NCI-H2107 (cell line): ENCODE measurements at regions not wholly inside any gene's neighbourhood (a gene's known extent, or its start where the extent isn't known, plus 50 kb on each side); places are given as distances from the start of the nearest gene placed in this dataset.
"Not testable (repeated sequence)": the region's sequence is repeated elsewhere in the genome, so short reads cannot be mapped to it uniquely, and the experiment has no call there.

Source experiments
- DNase-seq: peaks from one replicate; lab custom pipeline; 2025; lab: John Stamatoyannopoulos, UW

DNA sequence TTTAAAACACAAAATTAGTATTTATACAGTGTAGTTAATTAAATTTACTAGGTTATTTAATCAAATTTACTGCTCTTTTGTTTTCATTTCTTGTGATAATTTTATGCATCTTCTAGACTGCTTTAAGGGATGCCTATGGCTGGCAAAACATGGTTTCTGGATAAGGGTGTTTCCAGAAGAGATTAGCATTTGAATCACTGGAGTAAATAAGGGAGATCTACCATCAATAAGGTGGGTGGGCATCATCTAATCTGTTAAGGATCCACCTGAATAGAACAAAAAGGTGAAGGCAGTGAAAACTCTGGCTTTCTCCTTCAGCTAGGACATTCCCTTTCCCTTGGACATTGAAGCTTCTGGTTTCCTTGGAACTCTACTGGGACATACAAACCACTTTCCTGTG, 146.2 kb upstream of the LAMA2 start:
- no peak for DNase-seq

- peak; percentile 22 for DNase-seq
Observed at GRCh38 chr6:128731249-128732165, 151.4 kb upstream of the LAMA2 start.

- DNase-seq, result no peak
Observed at GRCh38 chr6:128727500-128727899, 155.4 kb upstream of the LAMA2 start.

DNA sequence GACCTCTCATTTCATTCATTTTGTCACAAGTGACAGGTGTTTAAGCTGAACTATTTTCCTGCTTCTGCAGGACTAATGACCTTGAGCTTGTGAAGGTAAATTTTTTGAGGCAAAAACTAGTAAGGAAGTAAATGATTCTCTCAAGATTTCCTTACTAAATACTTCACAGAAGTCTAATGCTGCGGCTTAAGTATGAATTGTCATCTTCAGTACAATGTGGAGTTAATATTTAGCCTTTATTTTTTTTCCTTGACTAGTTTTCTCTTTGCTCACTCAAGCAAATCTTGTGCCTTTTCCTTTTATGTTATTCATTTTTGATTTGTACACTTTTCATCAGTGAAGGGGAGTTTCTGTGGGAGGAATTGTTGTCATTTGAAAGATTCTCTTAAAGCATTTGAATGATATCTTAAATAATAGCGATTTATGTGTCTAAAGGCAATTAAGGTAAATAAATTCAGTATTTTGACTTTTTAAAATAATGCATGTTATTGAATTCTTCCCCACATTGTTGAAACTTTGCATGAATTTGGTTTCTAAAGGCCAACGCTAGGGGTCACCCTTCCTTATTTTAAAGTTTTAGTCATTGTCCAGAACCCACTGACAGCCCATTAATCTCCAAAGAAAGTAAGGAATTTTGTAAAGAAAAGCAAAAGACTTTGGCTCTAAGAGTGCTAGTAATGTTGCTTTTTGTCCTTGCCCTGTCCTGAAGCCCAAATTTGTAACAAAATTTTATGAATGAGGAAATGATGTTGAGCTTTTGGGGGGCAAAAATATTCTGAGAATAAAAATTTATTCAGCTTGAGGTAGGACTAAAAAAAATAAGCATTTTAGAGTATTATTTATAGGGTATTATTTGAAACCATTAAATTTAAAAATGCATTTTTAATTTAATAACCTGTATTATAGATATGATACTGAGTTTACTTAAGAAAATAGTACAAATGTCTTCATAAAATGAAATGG, 157.4 kb upstream of the LAMA2 start:
- no peak for DNase-seq

DNA sequence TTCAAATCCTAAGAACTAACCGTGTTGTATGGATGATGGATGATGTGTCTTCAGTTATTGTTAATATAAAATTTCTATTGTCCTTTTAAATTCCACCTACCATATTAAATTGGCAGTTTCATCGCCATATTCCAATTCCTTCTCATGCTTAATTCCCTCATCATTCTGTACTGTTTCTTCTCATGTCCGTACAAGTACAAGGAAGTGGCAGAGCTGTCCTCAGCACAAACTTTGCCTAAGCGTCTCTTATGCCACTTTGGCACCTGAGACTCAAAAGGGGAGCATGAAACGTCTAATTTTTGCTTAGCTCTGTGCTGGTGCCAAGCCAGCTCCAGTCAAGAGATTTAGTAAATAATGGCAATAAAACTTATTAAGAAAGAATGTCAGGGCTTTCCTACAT, 158.2 kb upstream of the LAMA2 start:
- DNase-seq, result no peak

GRCh38 chr6:128723667-128724066, 159.3 kb upstream of the LAMA2 start:
- no peak for DNase-seq

DNA sequence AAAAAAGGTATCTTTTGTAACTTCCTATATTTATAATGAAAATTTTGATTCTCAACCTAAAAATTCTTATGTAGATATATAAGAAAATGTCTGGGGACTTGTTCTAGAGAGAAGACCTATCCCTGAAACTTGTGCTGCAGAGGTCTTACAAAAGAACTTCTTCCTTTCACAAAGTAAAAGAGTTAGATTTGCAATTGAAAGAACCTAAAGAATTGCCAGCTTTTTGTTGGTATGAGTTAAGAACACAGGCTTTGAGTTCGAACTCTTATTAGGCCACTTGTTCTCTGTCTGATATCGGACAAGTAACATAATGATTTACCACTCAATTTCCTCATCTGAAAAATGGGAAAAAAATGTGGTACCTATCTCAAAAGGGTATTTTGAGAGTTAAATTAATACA, 162.0 kb upstream of the LAMA2 start:
- DNase-seq, result no peak

- DNase-seq, result no peak
Observed at GRCh38 chr6:128719786-128720185, 163.2 kb upstream of the LAMA2 start.

DNA sequence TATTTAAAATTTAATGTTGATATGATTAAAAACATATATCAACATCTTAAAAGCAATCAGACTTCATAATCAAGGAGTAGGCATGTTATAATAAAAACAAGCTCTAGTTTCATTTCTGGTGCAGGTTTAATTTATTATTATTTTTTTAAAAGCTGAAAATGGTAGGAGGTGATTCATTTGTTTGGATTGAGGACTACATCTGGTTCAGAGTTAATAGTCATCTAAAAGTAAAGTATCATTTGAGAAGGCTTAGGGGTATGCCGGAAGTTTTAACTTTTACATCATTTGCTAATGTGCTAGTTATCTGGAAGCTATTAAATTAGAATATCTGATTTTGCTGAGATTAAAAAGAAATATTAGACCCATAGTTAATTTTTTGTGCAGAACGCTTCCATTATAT, 169.5 kb upstream of the LAMA2 start:
- DNase-seq, result no peak

DNA sequence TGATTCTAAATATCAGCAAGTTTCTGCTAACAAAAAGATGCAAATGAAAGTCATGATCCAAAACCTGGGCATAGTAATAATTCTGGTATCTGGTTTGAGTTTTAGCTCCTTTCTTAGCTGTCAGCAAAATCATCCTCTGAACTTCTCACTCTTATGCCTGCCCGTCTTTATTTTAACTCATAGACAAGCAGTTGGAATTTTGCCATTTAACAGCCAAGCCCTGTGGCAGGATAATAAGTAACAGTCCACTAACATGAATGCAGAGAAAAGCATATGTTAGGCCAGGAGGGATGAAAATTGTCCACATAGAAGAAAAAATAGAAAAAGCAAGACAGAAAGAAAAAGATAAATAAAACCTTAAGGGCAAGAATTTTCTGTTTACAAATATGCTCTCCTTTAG, 170.0 kb upstream of the LAMA2 start:
- no peak for DNase-seq

- no peak for DNase-seq
Observed at GRCh38 chr6:128711149-128711548, 171.8 kb upstream of the LAMA2 start.

- DNase-seq, result no peak
Observed at GRCh38 chr6:128710315-128710714, 172.6 kb upstream of the LAMA2 start.

DNA sequence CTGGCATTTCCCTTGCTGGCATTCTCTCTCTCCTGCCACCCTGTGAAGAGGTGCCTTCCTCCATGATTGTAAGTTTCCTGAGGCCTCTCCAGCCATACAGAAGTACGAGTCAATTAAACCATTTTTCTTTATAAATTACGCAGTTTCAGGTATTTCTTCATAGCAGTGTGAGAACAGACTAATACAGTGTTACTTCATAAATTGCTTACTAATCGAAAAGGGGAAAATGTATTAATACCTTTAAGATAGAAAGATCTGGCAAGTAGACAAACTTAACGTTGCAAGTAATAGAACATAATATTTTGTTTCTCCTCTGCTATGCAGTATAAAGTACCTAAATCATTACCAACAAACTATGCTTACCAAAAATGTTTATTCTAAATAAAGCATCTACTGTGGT, 178.3 kb upstream of the LAMA2 start:
- DNase-seq, result no peak

- not testable (repeated sequence) for DNase-seq
Observed at GRCh38 chr6:128703794-128704193, 179.1 kb upstream of the LAMA2 start.

DNA sequence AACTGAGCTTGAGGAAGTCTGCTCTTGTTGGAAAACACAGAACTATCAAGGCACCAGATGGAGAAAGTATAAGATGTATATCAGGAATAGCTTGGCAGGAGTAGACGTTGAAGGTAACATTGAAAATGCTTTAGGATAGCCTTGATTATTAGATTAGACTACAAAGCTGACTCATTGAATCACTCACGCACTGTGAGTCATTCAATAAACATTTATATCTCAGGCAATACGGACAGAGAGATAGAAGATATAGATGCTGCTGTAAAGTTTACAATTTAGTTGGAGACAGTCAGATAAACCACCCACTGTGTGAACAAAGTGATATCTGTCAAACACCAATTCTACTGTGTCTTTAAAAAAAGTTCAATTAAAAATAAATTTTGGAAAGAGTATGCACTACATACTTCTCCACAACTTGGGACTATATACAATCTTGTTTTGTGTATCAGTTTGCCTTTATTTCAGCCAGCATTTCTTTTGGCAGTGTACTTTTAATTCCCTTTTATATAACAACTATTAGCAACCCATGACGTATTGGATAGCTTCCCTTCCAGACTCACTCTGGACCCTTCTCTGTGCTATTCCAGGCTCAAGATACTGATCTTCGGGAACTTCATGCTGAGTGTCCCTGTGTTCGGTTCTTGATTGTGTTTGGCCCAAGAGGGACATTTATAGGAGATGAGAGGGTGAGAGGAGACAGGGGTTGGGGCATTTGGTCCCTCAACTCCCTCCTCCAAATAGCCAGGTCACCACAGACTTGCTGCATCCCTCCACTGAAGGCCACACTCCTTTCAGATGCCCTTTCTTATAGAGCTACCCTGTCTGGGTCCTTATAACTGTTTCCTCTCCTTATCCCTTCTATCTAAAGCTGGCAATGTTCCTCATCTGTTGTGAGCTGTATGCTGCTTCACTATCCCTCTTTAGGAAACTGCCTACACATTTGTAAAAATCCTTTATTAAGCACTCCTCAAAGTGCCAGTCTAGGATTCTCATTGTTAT, 176.6 kb upstream of the PTPRK start:
- no peak for DNase-seq

- no peak for DNase-seq
Observed at GRCh38 chr6:128694303-128695009, 174.1 kb upstream of the PTPRK start.

DNA sequence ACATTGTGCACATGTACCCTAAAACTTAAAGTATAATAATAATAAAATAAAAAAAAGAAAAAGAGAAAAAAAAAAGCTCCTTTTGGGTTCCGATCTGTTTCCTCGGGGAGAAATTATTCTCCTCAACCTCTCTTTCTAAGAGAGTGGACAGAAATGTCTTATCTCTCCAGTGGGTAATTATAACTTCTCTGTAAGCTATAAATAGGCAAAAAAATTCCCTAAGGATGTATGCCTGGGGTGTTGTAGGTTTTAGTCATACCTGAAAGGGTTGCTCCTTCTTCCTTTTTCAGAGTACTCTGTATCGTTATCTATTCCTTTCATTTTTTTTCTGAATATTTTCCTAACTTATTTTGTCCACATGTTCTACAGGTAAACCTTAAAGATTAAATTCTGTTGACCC, 169.7 kb upstream of the PTPRK start:
- DNase-seq, result no peak

DNA sequence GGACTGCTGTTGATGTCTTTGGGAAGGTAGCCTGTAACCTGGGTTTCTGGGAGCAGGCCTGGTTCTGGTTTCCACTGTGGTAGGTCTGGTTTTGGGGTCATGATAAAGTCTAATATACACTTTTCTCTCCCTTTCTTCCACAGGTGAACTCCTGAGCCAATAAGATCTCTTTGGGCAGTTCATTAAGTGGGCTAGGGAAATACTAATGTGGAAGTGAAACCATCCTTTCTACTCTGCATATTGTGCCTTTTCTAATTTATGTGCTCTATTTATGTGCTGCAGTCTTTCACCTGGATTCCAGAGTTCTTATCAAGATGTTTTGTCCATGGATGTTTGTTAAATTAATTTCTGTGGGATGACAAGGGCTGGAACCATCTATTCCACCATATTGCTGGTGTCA, 165.7 kb upstream of the PTPRK start:
- DNase-seq, result no peak

GRCh38 chr6:128676456-128676855, 156.1 kb upstream of the PTPRK start:
- no peak for DNase-seq

DNA sequence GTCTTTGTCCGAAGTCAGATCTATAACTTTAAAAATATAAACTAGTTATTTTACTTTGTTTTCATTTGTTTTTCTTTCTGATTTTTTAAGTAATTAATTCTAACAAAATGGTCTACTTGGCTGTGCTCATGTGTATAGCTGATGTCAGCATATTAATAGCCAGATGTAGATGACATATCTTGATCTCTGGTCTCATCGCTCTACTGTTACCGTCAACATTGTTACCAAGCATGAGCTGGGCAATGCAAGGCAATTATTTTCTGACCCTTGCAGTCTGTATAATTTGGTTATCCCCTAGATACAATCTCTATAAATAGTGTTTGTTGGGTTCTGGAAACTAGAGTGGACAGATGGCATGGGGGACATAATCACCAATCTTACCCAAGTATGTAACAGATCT, 151.6 kb upstream of the PTPRK start:
- no peak for DNase-seq

- DNase-seq, result no peak
Observed at GRCh38 chr6:128667339-128667858, 147.0 kb upstream of the PTPRK start.
